ENCODE measurements at regions not wholly inside any gene's neighbourhood (a gene's known extent, or its start where the extent isn't known, plus 50 kb on each side); places are given as distances from the start of the nearest gene placed in this dataset.
A peak's percentile ranks its signal among the peaks of the same experiment; 100 is the strongest.

- no peak for DNase-seq
Observed at GRCh38 chr2:58875436-58875835, 634.3 kb upstream of the FANCL start.

GRCh38 chr2:58871469-58872142 lies 630.5 kb upstream of the FANCL start:
- no peak for DNase-seq

GRCh38 chr2:58870704-58871103 lies 629.6 kb upstream of the FANCL start:
- no peak for DNase-seq

GRCh38 chr2:58866946-58867345 lies 625.8 kb upstream of the FANCL start:
- DNase-seq = no peak

GRCh38 chr2:58866527-58866926 lies 625.4 kb upstream of the FANCL start:
- DNase-seq = no peak

- peak; percentile 43 for DNase-seq
Observed at GRCh38 chr2:58866040-58866439, 624.9 kb upstream of the FANCL start.

GRCh38 chr2:58865436-58865835 lies 624.3 kb upstream of the FANCL start:
- DNase-seq = no peak

- DNase-seq = no peak
Observed at GRCh38 chr2:58862244-58862643, 621.1 kb upstream of the FANCL start.

- DNase-seq = no peak
Observed at GRCh38 chr2:58860586-58860985, 619.5 kb upstream of the FANCL start.

- no peak for DNase-seq
Observed at GRCh38 chr2:58856100-58856499, 615.0 kb upstream of the FANCL start.

GRCh38 chr2:58853420-58853819 lies 612.3 kb upstream of the FANCL start:
- DNase-seq = no peak

- DNase-seq = no peak
Observed at GRCh38 chr2:58852905-58853304, 611.8 kb upstream of the FANCL start.

- DNase-seq = no peak
Observed at GRCh38 chr2:58852243-58852642, 611.1 kb upstream of the FANCL start.

GRCh38 chr2:58851598-58851997 lies 610.5 kb upstream of the FANCL start:
- no peak for DNase-seq

- DNase-seq = no peak
Observed at GRCh38 chr2:58845011-58845410, 603.9 kb upstream of the FANCL start.

GRCh38 chr2:58842501-58843155 lies 601.5 kb upstream of the FANCL start:
- no peak for DNase-seq

GRCh38 chr2:58834404-58834803 lies 593.3 kb upstream of the FANCL start:
- DNase-seq = no peak

GRCh38 chr2:58826795-58827194 lies 585.7 kb upstream of the FANCL start:
- DNase-seq = no peak

- DNase-seq = no peak
Observed at GRCh38 chr2:58812771-58813344, 571.7 kb upstream of the FANCL start.

- DNase-seq = no peak
Observed at GRCh38 chr2:58805126-58805525, 564.0 kb upstream of the FANCL start.

GRCh38 chr2:58803192-58803591 lies 562.1 kb upstream of the FANCL start:
- no peak for DNase-seq

- no peak for DNase-seq
Observed at GRCh38 chr2:58800881-58801280, 559.8 kb upstream of the FANCL start.

- DNase-seq = no peak
Observed at GRCh38 chr2:58798676-58799208, 557.6 kb upstream of the FANCL start.

GRCh38 chr2:58796239-58796910 lies 555.2 kb upstream of the FANCL start:
- no peak for DNase-seq

Measured in NCI-H510A (cell line).